ENCODE measurements at regions not wholly inside any gene's neighbourhood (a gene's known extent, or its start where the extent isn't known, plus 50 kb on each side); places are given as distances from the start of the nearest gene placed in this dataset.

- DNase-seq (ENCODE audit: extremely low spot score in 2 of 2), result no peak
- TF ChIP-seq POLR2AphosphoS5 (IDR thresholded peaks at IDR 0.05; ENCODE audit: insufficient read depth in 1 of 2, low read depth in 1 of 2) (no peak), POLR2A (IDR thresholded peaks at IDR 0.05) (no peak)
- TF ChIP-seq, protein P1, sequence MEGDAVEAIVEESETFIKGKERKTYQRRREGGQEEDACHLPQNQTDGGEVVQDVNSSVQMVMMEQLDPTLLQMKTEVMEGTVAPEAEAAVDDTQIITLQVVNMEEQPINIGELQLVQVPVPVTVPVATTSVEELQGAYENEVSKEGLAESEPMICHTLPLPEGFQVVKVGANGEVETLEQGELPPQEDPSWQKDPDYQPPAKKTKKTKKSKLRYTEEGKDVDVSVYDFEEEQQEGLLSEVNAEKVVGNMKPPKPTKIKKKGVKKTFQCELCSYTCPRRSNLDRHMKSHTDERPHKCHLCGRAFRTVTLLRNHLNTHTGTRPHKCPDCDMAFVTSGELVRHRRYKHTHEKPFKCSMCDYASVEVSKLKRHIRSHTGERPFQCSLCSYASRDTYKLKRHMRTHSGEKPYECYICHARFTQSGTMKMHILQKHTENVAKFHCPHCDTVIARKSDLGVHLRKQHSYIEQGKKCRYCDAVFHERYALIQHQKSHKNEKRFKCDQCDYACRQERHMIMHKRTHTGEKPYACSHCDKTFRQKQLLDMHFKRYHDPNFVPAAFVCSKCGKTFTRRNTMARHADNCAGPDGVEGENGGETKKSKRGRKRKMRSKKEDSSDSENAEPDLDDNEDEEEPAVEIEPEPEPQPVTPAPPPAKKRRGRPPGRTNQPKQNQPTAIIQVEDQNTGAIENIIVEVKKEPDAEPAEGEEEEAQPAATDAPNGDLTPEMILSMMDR (IDR thresholded peaks at IDR 0.05), result no peak
- H3K9me3 ChIP-seq, result no peaks in the 10 kb centered on the region
- intact Hi-C loops (cut with DNase I), result no loop called here
- peaks cover 4% of the 10 kb centered on the region for H3K4me1 ChIP-seq
- H3K27me3 ChIP-seq, result no peaks in the 10 kb centered on the region
- no peaks in the 10 kb centered on the region for H3K36me3 ChIP-seq
- no peak overlapping the region for H3K27ac ChIP-seq
- no peak overlapping the region for H3K4me3 ChIP-seq
Observed at GRCh38 chr14:58950555-58950954, 237.9 kb upstream of the DAAM1 start.

GRCh38 chr14:58951143-58951542 lies 237.3 kb upstream of the DAAM1 start:
- no peak for DNase-seq (ENCODE audit: extremely low spot score in 2 of 2)
- no peaks in the 10 kb centered on the region for H3K9me3 ChIP-seq
- H3K4me1 ChIP-seq, result peaks cover 5% of the 10 kb centered on the region
- no peak overlapping the region for H3K4me3 ChIP-seq
- no peaks in the 10 kb centered on the region for H3K36me3 ChIP-seq
- intact Hi-C loops (cut with DNase I), result no loop called here
- TF ChIP-seq, protein P1 (IDR thresholded peaks at IDR 0.05), result no peak
- TF ChIP-seq POLR2AphosphoS5 (IDR thresholded peaks at IDR 0.05; ENCODE audit: insufficient read depth in 1 of 2, low read depth in 1 of 2) (no peak), POLR2A (IDR thresholded peaks at IDR 0.05) (no peak)
- no peak overlapping the region for H3K27ac ChIP-seq
- no peaks in the 10 kb centered on the region for H3K27me3 ChIP-seq

- no peak for DNase-seq (ENCODE audit: extremely low spot score in 2 of 2)
- H3K27me3 ChIP-seq, result no peaks in the 10 kb centered on the region
- intact Hi-C loops (cut with DNase I), result no loop called here
- no peaks in the 10 kb centered on the region for H3K36me3 ChIP-seq
- no peak overlapping the region for H3K27ac ChIP-seq
- H3K4me3 ChIP-seq, result no peak overlapping the region
- no peaks in the 10 kb centered on the region for H3K9me3 ChIP-seq
- H3K4me1 ChIP-seq, result peaks cover 5% of the 10 kb centered on the region
- TF ChIP-seq POLR2A (IDR thresholded peaks at IDR 0.05) (no peak), POLR2AphosphoS5 (IDR thresholded peaks at IDR 0.05; ENCODE audit: insufficient read depth in 1 of 2, low read depth in 1 of 2) (no peak)
Observed at GRCh38 chr14:58954052-58954451, 234.4 kb upstream of the DAAM1 start.

- intact Hi-C loops (cut with DNase I), result no loop called here
- no peak overlapping the region for H3K27ac ChIP-seq
- no peaks in the 10 kb centered on the region for H3K36me3 ChIP-seq
- DNase-seq (ENCODE audit: extremely low spot score in 2 of 2), result no peak
- H3K4me1 ChIP-seq, result peaks cover 5% of the 10 kb centered on the region
- TF ChIP-seq, protein P1 (IDR thresholded peaks at IDR 0.05), result no peak
- TF ChIP-seq POLR2A (IDR thresholded peaks at IDR 0.05) (no peak), POLR2AphosphoS5 (IDR thresholded peaks at IDR 0.05; ENCODE audit: insufficient read depth in 1 of 2, low read depth in 1 of 2) (no peak)
- H3K27me3 ChIP-seq, result no peaks in the 10 kb centered on the region
- H3K4me3 ChIP-seq, result no peak overlapping the region
- H3K9me3 ChIP-seq, result no peaks in the 10 kb centered on the region
Observed at GRCh38 chr14:58954901-58955861, 233.3 kb upstream of the DAAM1 start.

DNA sequence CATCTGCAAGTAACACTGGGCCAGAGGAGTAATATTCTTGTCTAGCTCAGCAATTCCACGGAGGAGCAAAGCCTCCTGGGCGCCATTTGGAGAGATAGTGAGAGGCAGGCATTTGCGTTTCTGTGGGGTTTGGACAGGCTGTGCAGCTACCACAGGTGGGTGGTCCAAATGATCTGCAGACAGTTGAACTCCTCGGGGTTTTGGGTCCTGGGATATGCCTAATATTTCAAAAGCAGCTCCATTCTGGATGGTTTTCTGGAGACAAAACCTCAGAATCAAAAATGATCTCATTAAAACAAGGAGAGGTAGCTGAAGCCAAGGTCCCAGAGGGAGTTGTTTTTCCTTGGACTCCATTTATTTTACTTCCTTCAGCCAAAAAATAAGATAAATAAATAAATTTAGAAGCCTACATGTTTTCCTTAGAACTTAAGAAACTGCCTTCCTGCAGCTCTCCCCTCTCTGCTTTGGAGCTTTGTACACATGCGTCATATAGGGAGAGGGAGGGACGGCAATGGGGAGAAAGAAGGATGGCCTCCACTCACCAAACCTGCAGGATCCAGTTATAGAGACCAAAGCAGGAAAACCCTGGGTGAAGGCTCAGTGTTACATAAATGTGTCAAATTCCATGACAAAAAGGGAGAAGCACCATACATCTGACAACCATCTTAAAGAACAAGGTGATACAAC lies 227.3 kb upstream of the DAAM1 start:
- no peak overlapping the region for H3K27ac ChIP-seq
- no peaks in the 10 kb centered on the region for H3K4me1 ChIP-seq
- H3K27me3 ChIP-seq, result no peaks in the 10 kb centered on the region
- intact Hi-C loops (cut with DNase I), result no loop called here
- no peak overlapping the region for H3K4me3 ChIP-seq
- no peak for TF ChIP-seq POLR2A (IDR thresholded peaks at IDR 0.05)
- TF ChIP-seq, protein P1 (IDR thresholded peaks at IDR 0.05), result no peak
- no peak for TF ChIP-seq POLR2AphosphoS5 (IDR thresholded peaks at IDR 0.05; ENCODE audit: insufficient read depth in 1 of 2, low read depth in 1 of 2)
- no peak for DNase-seq (ENCODE audit: extremely low spot score in 2 of 2)
- no peaks in the 10 kb centered on the region for H3K36me3 ChIP-seq
- no peaks in the 10 kb centered on the region for H3K9me3 ChIP-seq

All from vagina (tissue), 2 donors.